NOMO-1 treated with DMSO at 0.1 percent for 48 hours (cell line): ENCODE measurements at regions not wholly inside any gene's neighbourhood (a gene's known extent, or its start where the extent isn't known, plus 50 kb on each side); places are given as distances from the start of the nearest gene placed in this dataset.

ENCODE experiments used
- DNase-seq: peaks from one replicate; lab custom pipeline; 2025; ENCODE audit not compliant: unreplicated experiment; lab: John Stamatoyannopoulos, UW

GRCh38 chr7:52080493-52080892, 763.9 kb upstream of the COBL start:
- no peak for DNase-seq

GRCh38 chr7:52079726-52080125, 763.1 kb upstream of the COBL start:
- DNase-seq: no peak

- DNase-seq: no peak
These were observed 761.0 kb upstream of the COBL start for GRCh38 chr7:52077571-52077970.

- DNase-seq: no peak
These were observed 758.3 kb upstream of the COBL start for GRCh38 chr7:52074912-52075311.

- no peak for DNase-seq
These were observed 757.5 kb upstream of the COBL start for GRCh38 chr7:52074071-52074470.

- no peak for DNase-seq
These were observed 755.1 kb upstream of the COBL start for GRCh38 chr7:52071744-52072143.

GRCh38 chr7:52064493-52064892, 747.9 kb upstream of the COBL start:
- DNase-seq: no peak

- DNase-seq: no peak
These were observed 745.1 kb upstream of the COBL start for GRCh38 chr7:52061666-52062065.

GRCh38 chr7:52053525-52053924, 736.9 kb upstream of the COBL start:
- no peak for DNase-seq

GRCh38 chr7:52030722-52031121, 714.1 kb upstream of the COBL start:
- DNase-seq: no peak

- DNase-seq: no peak
These were observed 709.5 kb upstream of the COBL start for GRCh38 chr7:52026140-52026539.

- DNase-seq: peak; percentile 61
These were observed 704.7 kb upstream of the COBL start for GRCh38 chr7:52021343-52021742.

- DNase-seq: no peak
These were observed 702.1 kb upstream of the COBL start for GRCh38 chr7:52018680-52019054.

- DNase-seq: peak; percentile 22
These were observed 701.4 kb upstream of the COBL start for GRCh38 chr7:52017802-52018679.

- DNase-seq: no peak
These were observed 692.6 kb upstream of the COBL start for GRCh38 chr7:52009181-52009580.

- no peak for DNase-seq
These were observed 690.1 kb upstream of the COBL start for GRCh38 chr7:52006674-52007073.

GRCh38 chr7:52005613-52006012, 689.0 kb upstream of the COBL start:
- DNase-seq: no peak

- no peak for DNase-seq
These were observed 679.1 kb upstream of the COBL start for GRCh38 chr7:51995596-51996179.

GRCh38 chr7:51982653-51983052, 666.0 kb upstream of the COBL start:
- DNase-seq: no peak

GRCh38 chr7:51980812-51981211, 664.2 kb upstream of the COBL start:
- no peak for DNase-seq

- no peak for DNase-seq
These were observed 663.7 kb upstream of the COBL start for GRCh38 chr7:51980313-51980712.

GRCh38 chr7:51977913-51978312, 661.3 kb upstream of the COBL start:
- no peak for DNase-seq

- no peak for DNase-seq
These were observed 657.3 kb upstream of the COBL start for GRCh38 chr7:51973939-51974338.
